ENCODE measurements at regions not wholly inside any gene's neighbourhood (a gene's known extent, or its start where the extent isn't known, plus 50 kb on each side); places are given as distances from the start of the nearest gene placed in this dataset.
A peak's percentile ranks its signal among the peaks of the same experiment; 100 is the strongest.

DNA sequence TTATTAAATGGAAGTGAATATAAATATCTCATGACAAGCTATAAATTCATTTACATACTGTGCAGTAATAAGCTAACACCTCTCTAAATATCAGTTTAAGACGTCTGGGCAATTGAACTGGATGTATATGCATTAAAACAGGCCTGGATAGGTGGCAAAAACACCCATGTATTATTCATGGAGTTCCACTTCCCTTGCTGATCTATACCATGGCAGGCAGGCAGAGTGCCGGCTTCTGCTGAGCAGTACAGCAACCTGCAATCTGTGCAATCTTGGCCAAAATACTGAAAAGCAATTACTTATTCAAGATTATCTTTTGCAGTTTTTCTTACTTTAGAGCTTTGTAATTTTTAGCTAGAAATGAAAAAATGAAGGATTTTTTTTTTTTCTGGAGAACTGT, 112.1 kb upstream of the PIEZO2 start:
- DNase-seq (ENCODE audit: missing footprints) = no peak
- no peak for ATAC-seq
- intact Hi-C loops (cut with DNase I) = no loop called here

DNA sequence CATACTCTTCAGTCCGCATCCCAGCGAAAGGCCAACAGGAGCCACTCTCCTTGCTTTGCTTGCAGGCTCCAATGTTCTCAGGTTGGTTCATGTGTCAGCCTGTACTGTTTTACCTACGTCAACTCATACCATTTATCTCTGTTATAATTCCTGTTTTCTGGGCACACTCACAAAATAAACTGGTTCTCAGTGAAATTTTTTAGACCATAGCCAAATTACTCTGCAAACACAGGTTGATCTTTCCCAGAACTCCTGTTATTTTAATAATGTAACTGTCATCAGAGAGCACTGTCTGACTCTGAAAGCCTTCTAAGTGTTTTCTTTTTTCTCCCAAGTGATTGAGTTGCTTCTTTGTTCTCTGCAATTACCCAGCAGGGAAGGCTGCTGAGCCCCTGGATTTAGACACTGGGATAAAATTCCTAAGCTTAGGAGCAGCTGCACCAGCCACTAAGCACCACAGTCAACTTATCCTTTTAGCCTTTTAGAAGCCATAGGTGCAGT, 111.6 kb upstream of the PIEZO2 start:
- ATAC-seq (no peak), DNase-seq (ENCODE audit: missing footprints) (no peak)
- intact Hi-C loops (cut with DNase I) = no loop called here

DNA sequence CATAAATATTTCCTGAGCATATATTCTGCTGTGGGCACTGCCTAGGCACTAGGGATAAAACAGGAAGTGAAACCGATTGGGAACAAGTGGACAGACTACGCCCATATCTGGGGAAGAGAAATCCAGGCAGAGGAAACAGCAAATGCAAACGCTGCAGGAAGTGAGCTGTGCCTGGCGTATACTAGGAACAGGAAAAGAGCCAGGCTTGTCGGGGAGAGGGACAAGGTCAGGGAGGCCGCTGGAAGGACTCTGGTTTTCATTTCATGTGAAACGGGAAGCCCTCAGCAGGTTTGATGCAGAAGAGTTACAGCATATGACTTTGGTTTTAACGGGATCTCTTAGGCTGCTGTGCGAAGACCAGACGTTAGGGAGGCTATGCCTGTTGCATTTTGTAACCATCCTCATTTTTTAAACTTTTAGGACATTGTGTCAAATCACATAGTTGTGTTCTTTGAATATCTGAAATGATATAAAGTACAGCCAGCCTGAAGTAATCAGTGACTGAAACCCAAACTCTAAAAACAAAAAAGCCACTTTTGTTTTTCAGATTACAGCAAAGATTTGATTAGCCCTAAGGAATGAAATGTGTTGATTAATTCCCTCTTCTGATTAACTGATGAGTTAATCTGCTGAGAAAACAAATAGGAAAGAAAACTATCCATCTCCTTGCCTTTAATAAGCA, 110.2 kb upstream of the PIEZO2 start:
- peak; percentile 86 for ATAC-seq
- intact Hi-C loops (cut with DNase I) = no loop called here
- peak; percentile 67 for DNase-seq (ENCODE audit: missing footprints)

DNA sequence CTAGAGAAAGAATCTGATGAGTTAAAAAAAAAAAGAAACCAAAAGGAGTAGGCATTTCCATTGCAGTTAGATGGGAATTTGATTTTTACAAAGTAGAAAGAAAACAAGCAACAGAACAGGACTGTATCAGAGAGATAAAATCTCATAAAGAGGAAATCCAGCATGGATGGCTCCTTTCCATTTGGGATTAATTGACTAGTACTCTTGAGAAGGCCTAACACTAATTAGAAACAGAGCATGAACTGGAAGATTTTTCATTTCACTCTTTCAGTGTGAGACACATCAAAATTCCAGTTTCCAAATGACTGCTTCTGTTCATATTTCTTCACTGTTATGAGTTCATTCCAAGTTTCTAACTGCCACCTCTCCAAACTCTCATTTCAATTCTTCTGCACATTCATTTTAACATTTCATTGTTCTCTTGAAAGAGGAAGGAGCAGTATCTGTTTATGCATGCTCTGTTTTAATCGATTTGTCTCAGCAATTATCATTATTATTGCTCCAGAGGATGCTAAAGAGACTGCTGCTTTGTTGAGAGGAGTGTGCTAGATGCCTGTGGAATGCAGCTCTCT, 108.8 kb upstream of the PIEZO2 start:
- intact Hi-C loops (cut with DNase I) = no loop called here
- ATAC-seq = no peak
- no peak for DNase-seq (ENCODE audit: missing footprints)

DNA sequence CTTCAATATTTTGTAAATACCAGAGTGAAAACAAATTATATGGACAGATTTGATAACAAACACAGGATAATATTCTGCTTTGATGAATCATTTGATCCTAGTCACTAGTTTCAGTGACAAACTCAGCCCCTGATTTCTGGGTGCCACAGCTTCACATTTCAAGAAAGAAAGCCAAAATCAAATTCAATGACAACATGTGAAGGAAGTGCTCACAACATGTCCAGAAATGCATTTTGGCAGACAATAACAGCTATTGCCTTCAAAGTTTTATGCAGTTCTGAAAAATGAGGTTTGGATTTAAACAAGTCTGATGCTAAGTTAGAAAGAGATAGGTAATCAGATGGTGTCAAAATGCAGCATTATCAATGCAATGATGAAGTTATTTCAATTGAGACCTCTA, 106.9 kb upstream of the PIEZO2 start:
- DNase-seq (ENCODE audit: missing footprints) (no peak), ATAC-seq (no peak)
- intact Hi-C loops (cut with DNase I) = no loop called here

DNA sequence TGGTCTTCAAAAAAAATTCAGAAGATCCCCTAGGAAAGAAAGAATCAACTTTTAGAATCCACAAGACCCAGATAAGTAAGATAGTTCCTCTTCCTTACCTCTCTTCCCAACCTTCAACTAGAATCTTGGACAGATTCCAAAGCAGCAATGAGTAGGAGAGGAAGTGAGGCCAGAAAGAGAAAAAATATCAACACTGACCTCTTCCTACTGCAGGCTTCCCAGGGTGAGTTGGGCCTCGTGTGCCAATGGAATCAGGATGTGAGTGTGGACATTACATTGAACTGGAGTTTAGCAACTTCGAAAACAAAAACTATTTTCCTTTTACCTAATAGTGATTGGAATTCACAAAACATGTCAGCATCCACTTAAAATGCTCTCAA, 102.5 kb upstream of the PIEZO2 start:
- intact Hi-C loops (cut with DNase I) = no loop called here
- peak; percentile 52 for ATAC-seq
- no peak for DNase-seq (ENCODE audit: missing footprints)

DNA sequence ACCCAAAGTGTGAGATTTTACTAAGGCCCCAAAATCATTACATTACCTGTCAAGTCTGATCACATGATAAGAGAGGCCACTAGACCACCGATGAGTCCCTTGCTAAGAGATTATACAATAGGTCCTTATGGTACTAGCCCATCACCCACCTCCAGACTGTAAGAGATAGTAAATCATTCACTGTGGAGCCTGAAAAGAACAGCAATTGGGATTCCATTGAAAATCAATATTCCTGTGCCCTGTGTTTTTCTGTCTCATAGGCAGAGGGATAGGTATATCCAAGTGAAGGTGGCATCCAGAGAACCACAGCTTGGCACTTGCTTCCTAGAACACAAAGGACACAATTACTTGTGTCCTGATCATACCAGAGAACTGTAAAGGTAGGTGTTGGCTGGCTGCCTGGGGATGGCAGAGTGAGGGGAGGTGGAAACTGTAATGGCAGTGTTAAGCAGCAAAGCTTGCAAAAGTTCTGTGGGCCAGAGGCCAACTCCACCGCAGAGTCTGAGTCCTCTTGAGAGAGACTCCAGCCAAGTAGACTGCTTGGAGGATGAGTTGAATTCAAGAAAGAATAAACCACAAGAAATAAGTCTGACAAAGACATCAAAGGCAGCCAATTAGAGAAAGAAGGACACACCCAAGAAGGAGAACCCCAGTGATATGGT, 102.0 kb upstream of the PIEZO2 start:
- no peak for DNase-seq (ENCODE audit: missing footprints)
- intact Hi-C loops (cut with DNase I) = no loop called here
- ATAC-seq = no peak

DNA sequence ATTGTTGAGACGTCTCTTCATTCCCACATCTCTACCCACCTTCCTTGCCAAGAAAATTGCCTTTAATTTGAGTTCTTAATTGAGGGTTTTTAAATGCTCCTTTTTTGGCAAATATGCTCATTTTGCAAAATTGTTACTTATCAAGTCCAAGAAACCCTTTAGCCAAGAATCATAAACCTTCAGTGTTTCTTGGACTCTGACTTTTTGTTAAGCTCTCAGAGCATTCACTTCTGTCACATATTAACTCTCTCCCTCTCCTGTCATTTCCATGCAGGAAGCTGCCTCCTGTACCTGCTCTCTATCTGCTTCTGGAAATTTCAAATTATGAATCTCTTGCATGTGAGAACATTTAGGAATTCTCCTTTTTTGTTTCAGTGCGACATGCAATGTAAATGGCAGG, 100.0 kb upstream of the PIEZO2 start:
- ATAC-seq = no peak

DNA sequence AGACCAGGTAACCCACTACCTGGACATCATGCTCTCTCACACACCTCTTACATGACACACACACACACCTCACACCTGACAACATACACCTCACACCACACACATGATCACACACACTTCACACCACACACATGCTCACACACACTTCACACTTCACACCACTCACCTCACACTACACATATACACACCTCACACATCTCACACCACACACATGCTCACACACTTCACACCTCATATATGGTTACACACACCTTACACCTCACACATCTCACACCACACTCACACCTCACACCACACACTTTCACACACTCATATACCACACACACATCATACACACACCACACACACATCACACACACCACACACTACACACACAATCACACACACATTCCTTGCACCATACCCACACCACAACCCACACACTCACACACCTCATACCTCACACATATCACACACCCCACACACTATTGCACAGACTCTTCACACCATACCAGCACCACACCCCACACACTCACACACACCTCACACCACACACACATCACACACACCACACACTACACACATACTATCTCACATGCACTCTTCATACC, 98.1 kb upstream of the PIEZO2 start:
- no peak for DNase-seq (ENCODE audit: missing footprints)
- intact Hi-C loops (cut with DNase I) = no loop called here
- ATAC-seq = no peak

More for the DNA sequence above, 100.0 kb upstream of the PIEZO2 start:
- no peak for DNase-seq (ENCODE audit: missing footprints)
- intact Hi-C loops (cut with DNase I) = no loop called here

DNA sequence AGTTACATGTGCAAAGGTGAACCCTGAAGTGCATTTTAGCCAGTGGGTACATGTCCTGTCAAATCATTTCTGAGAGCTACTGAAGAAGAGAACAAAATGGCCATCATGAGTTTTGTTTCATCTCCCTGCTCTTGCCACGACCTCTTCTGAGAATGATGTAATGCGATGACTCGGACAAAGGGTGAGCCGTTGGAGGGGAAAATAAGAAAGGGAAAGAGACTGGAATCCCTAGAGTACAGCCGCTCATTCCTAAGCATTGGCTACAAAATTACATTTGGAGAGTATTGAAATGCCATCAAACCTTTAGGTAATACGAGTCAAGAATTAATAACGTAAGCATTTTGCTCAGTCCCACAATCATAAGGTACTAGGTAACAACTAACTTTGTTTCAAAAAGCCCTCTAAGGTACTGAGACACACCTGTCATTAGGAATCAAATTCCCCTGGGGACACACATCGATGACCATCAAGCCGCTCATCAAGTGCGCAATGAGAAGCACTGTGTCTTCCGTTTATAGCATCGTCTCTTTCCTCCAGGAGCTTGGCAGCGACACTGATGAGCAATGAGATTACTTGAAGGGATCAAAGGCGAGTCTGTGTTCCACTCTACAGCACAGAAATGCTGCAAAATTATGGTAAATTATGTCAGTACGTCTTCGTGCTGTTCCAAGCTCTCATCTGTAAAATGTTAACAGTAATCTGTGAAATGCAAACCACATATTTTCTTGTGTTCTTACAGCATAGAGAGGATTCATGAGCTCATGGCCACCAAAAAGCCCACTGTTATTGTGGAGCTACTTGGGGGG, 97.3 kb upstream of the PIEZO2 start:
- no peak for DNase-seq (ENCODE audit: missing footprints)
- no peak for ATAC-seq
- intact Hi-C loops (cut with DNase I) = no loop called here

DNA sequence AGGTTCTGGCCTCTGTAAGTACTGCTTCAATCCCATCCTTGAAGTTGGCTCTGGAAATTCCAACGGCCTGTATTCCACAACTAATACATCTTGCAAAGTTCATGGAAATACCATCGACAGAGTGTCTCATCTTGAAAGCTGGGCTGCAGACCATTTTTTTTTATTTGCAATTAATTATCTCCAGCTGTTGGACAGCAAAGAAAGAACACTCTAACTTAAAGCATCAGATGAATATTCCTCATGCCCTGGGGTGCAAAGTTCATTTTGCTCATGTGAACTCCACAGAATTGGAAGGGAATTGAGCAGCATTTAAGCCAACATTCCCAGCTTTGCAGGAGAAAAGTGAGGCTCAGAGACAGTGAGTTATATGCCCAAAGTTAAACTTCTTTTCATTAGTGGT, 96.5 kb upstream of the PIEZO2 start:
- ATAC-seq (no peak), DNase-seq (ENCODE audit: missing footprints) (no peak)
- intact Hi-C loops (cut with DNase I) = no loop called here

DNA sequence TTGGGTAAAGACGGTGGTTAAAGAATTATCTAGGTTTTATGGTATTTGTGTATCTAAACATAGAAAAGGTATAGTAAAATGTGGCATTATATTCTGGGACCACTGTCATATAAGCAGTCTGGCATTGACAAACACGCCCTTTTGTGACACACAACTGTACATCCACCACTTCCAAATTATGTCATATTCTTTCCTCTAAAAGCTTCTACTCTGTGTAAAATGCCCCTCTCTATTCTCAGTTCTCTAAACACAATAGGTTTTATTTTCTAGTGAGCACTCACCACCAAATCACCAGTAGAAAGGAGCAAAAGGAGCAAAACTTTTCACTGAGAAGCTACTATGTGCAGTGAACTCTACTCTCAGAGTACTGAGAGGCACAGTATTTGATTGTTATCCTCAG, 88.1 kb upstream of the PIEZO2 start:
- DNase-seq (ENCODE audit: missing footprints) (no peak), ATAC-seq (no peak)
- intact Hi-C loops (cut with DNase I) = no loop called here

DNA sequence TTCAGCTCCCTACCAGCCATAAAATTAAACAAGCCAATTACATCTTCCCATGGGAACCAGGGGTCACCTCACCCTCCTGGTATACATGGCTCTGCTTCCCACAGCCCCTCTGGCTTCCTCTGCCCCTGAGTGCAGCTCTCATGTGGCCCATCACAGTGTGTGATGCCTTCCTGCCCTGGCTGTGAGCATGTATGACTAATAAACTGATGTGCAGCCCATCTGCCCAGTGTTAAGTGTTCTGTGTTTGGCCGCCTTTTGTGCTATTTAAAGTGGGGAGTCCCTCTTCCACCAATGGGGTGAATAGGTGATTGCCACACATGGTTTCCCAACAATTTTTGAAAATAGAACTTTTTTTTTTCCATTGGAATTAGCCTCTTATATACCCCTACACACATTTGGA, 87.7 kb upstream of the PIEZO2 start:
- DNase-seq (ENCODE audit: missing footprints) = no peak
- ATAC-seq = no peak
- intact Hi-C loops (cut with DNase I) = no loop called here

DNA sequence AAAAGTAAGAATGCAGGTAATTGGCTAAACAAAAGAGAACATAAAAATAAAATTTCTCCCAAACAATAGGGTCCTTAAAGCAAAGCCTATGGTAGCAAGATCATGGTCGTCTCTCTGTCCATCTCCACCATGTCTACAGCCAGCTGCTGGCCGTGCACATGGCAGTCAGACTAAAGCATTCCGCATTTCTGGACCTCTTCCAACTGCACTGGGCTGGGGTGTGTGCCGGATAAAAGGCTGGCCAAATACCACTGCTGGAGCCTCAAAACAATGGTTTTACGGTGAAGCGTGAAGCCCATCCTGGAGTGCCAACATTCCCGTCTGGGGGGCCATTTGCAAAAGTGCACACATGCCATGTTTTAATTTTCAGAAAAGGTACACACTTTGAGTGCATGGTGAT, 74.8 kb upstream of the PIEZO2 start:
- intact Hi-C loops (cut with DNase I) = no loop called here
- ATAC-seq (no peak), DNase-seq (ENCODE audit: missing footprints) (no peak)

DNA sequence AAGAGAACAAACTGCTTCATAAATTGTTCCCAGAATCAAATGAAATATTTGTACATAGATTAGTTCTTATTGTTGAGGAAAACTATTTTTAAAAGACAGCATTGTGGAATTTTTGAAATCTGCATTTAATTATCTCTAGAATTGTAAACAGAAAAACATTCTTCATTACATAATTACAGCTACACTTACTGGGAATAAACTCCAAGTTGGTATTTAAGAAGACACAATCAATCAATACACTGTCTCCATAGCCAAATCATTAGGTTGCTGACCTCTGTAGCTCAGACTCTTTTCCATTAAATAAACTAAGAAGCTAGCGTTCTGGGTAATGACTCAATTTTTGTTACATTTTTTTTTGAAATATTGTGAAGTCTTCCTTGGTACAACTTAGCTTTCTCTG, 70.2 kb upstream of the PIEZO2 start:
- DNase-seq (ENCODE audit: missing footprints) (no peak), ATAC-seq (no peak)
- intact Hi-C loops (cut with DNase I) = no loop called here

DNA sequence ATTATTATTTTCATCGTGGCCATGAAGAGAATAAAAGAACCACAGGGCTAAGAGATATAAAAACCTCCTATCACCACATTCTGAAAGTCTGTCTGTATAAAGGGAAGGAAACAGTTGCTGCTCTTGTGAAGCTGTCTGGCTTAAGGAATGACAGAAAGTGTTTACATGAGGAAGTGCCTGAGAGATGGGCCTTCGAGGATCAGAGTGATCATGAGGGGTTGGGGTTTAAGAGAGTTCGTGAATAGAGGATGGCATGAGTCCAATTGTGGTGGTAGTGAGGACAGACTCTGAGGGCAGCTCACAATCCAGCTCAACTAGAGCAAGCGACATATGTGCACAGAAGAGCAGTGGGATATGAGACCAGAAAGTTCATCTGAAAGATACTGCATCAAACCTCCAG, 65.8 kb upstream of the PIEZO2 start:
- ATAC-seq = no peak
- intact Hi-C loops (cut with DNase I) = no loop called here
- no peak for DNase-seq (ENCODE audit: missing footprints)

DNA sequence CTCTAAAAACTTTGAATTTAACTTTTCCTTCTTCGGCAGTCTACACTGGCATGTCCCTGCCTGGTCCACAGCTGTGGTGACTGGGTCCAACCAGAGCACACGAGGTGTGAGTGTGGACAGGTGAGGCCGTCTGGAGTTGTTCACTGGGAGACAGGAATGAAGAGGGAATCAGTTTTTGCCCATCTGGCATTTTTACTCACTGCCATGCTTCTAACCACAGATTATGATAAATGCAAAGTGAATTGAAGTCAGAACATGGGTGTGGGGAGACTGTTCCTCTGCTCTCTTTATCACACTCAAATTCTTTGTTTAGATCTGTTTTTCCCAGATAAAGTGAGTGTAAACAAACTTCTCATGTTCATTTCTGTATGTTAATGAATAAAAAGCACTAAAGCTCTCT, 54.7 kb upstream of the PIEZO2 start:
- ATAC-seq (no peak), DNase-seq (ENCODE audit: missing footprints) (no peak)
- intact Hi-C loops (cut with DNase I) = no loop called here

DNA sequence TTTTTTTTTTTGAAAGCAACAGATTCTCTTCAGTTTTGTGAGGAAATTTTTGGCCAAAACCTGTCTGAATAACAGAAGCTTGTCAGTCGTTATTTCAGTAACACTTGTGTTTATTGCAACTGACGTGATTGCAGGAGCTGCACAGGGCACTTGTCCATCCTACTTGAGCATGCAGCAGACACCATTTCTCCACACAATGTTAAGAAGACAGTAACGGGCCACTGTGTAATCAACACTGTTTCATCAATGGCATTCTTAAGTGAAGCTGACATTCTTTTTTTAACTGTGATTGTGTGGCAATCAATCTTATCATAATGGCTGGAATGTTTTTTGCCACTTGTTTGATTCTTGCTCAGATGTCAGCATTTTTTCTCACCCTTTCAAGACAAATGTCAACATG, 50.1 kb upstream of the PIEZO2 start:
- intact Hi-C loops (cut with DNase I) = no loop called here
- no peak for DNase-seq (ENCODE audit: missing footprints)
- no peak for ATAC-seq

Data from Right ventricle myocardium inferior (tissue), 1 donor.